Left lung (tissue), 4 donors: ENCODE measurements at regions not wholly inside any gene's neighbourhood (a gene's known extent, or its start where the extent isn't known, plus 50 kb on each side); places are given as distances from the start of the nearest gene placed in this dataset.

Experiments used
- ATAC-seq: fragments of 200-7000 bp; cut with Tn5 transposase; one replicate; pipeline ENCODE4 v1.9.1; 2020; ENCODE audit warnings: moderate library complexity
- DNase-seq, 4 donors: peaks; one replicate each; pipeline ENCODE4 v3.0.0-alpha.2; 2013 to 2020
- H3K27ac ChIP-seq, 2 donors: fragments of 200-600 bp; sonication (generic) in 1 of 2; one replicate each; pipeline versions ENCODE4 v1.5.0 to v1.8.0; 2020 to 2021
- H3K27me3 ChIP-seq, 2 donors: fragments of 200-600 bp; sonication (generic) in 1 of 2; one replicate each; pipeline versions ENCODE4 v1.5.0 to v1.8.0; 2020 to 2021
- H3K36me3 ChIP-seq, 2 donors: fragments of 200-600 bp; sonication (generic) in 1 of 2; one replicate each; pipeline versions ENCODE4 v1.5.0 to v1.8.0; 2020 to 2021
- H3K4me1 ChIP-seq, 2 donors: fragments of 200-600 bp; one replicate each; pipeline ENCODE4 v1.8.0; 2021
- H3K4me3 ChIP-seq, 2 donors: fragments of 200-600 bp; sonication (generic) in 1 of 2; one replicate each; pipeline versions ENCODE4 v1.5.0 to v1.8.0; 2020 to 2021; ENCODE audit warnings: mild to moderate bottlenecking in 1 of 2
- H3K9me3 ChIP-seq, 2 donors: fragments of 200-600 bp; sonication (generic) in 1 of 2; one replicate each; pipeline versions ENCODE4 v1.5.0 to v1.8.0; 2020 to 2021
- CTCF ChIP-seq, 2 donors: fragments of 200-600 bp; sonication (generic) in 1 of 2; IDR thresholded peaks; one replicate each; pipeline versions ENCODE4 v1.5.0 to v1.8.0; 2021; ENCODE audit warnings: antibody characterized with exemption in 2 of 2
- intact Hi-C, 2 donors: fragments of 100-400 bp; cut with DNase I; formaldehyde crosslinking; loops; one replicate each; pipeline versions ENCODE4 v1.11.2 to v1.14.2; 2022
- donor health status: DM: no; HTN: yes; CAD: no.
- donor health status: DM: no; HTN: no; CAD: no.

- Histone ChIP-seq H3K36me3 (no peaks in the 10 kb centered on the region), H3K4me1 (peaks cover 31 to 42% of the 10 kb centered on the region in 2 donors), H3K4me3 (no peak overlapping the region), H3K27me3 (no peaks in the 10 kb centered on the region), H3K27ac (no peak overlapping the region), H3K9me3 (no peaks in the 10 kb centered on the region)
- DNase-seq (no peak), ATAC-seq (no peak)
- no peak for TF ChIP-seq CTCF (IDR thresholded peaks at IDR 0.05)
- intact Hi-C loops, result no loop called here
Measured at GRCh38 chr5:124664287-124664686, 82.2 kb downstream of the ZNF608 start.

- no peaks in the 10 kb centered on the region for H3K36me3 ChIP-seq
- no peak overlapping the region for H3K4me3 ChIP-seq
- no peaks in the 10 kb centered on the region for H3K9me3 ChIP-seq
- intact Hi-C loops, result no loop called here
- DNase-seq, result no peak
- H3K27ac ChIP-seq, result peak overlapping the region in 1 of 2 donors; percentile 34
- TF ChIP-seq CTCF (IDR thresholded peaks at IDR 0.05), result no peak
- ATAC-seq, result peak; percentile 21
- H3K27me3 ChIP-seq, result no peaks in the 10 kb centered on the region
- H3K4me1 ChIP-seq, result peaks cover 34 to 54% of the 10 kb centered on the region in 2 donors
Measured at GRCh38 chr5:124663101-124663506, 83.3 kb downstream of the ZNF608 start.

GRCh38 chr5:124662181-124662781 is 84.2 kb downstream of the ZNF608 start:
- Histone ChIP-seq H3K9me3 (no peaks in the 10 kb centered on the region), H3K4me3 (no peak overlapping the region), H3K27ac (peak overlapping the region; percentile 61 to 71), H3K27me3 (no peaks in the 10 kb centered on the region), H3K4me1 (peaks cover 34 to 61% of the 10 kb centered on the region in 2 donors), H3K36me3 (no peaks in the 10 kb centered on the region)
- DNase-seq (no peak), ATAC-seq (no peak)
- intact Hi-C loops, result no loop called here
- no peak for TF ChIP-seq CTCF (IDR thresholded peaks at IDR 0.05)

GRCh38 chr5:124661317-124662141 is 84.9 kb downstream of the ZNF608 start:
- intact Hi-C loops, result no loop called here
- Histone ChIP-seq H3K4me1 (peaks cover 34 to 63% of the 10 kb centered on the region in 2 donors), H3K27me3 (no peaks in the 10 kb centered on the region), H3K27ac (peak overlapping the region; percentile 61 to 71), H3K4me3 (no peak overlapping the region), H3K9me3 (no peaks in the 10 kb centered on the region), H3K36me3 (no peaks in the 10 kb centered on the region)
- peak; percentile 84 for ATAC-seq
- TF ChIP-seq CTCF (IDR thresholded peaks at IDR 0.05), result no peak
- peak in 2 of 4 donors; percentile 54 to 61 for DNase-seq
